ENCODE measurements at regions not wholly inside any gene's neighbourhood (a gene's known extent, or its start where the extent isn't known, plus 50 kb on each side); places are given as distances from the start of the nearest gene placed in this dataset.

- TF ChIP-seq CTCF (IDR thresholded peaks at IDR 0.05) (no peak), POLR2A (IDR thresholded peaks at IDR 0.05) (no peak)
Observed at GRCh38 chr9:26142631-26143030, 464.4 kb upstream of the TUSC1 start.

Measured in lower leg skin (tissue), 3 donors.